K562 (cell line): ENCODE measurements at regions not wholly inside any gene's neighbourhood (a gene's known extent, or its start where the extent isn't known, plus 50 kb on each side); places are given as distances from the start of the nearest gene placed in this dataset.

Experiments used
- ATAC-seq: fragments of 200-7000 bp; cut with Tn5 transposase; 3 replicates; pipeline ENCODE4 v1.9.1; 2020; ENCODE audit warnings: moderate library complexity
- BruUV-seq: library from RNA; stranded (reverse); fragments of 400-500 nt; replicated peaks from 2 replicates; lab custom pipeline; 2021; lab: Mats Ljungman, UMichigan
- CTCF ChIA-PET: fragments of 300-600 bp; formaldehyde crosslinking; extraction: SDS; loops from one replicate; lab custom pipeline; 2021; ENCODE audit warnings: low intra/inter-chr PET ratio; lab: Yijun Ruan, JAX
- POLR2A ChIA-PET: fragments of 300-600, 350-650 bp; sonication (Branson Sonifier 250); formaldehyde crosslinking; extraction: SDS; loops from one replicate; lab custom pipeline; 2021; ENCODE audit warnings: antibody characterized with exemption, inconsistent platforms; lab: Yijun Ruan, JAX
- DNase-seq, 4 experiments: peaks; one replicate each; pipeline versions ENCODE4 v3.0.0 to v3.0.0-alpha.2; 2011 to 2018; ENCODE audit warnings: low spot score in 3 of 4, mixed read lengths in 3 of 4; ENCODE audit errors: extremely low read depth in 1 of 4
- FAIRE-seq: peaks from 2 replicates; lab custom pipeline; 2011; peaks lifted over from hg19 to GRCh38; lab: Jason Lieb, UNC
- H2AFZ ChIP-seq: 2 replicates; pipeline ENCODE4 v1.6.0; 2011; ENCODE audit warnings: low read depth, low read length, control low read depth, inconsistent platforms
- H3K27ac ChIP-seq: fragments of 200-600 bp; 3 replicates; pipeline ENCODE4 v1.8.0; 2011; ENCODE audit warnings: low read depth, mild to moderate bottlenecking, control low read depth, inconsistent platforms, low read length, moderate library complexity, mixed read lengths; ENCODE audit errors: extremely low read depth
- H3K27me3 ChIP-seq, 2 experiments: fragments of 300-600 bp in 1 of 2; 2 replicates in 1 of 2; 3 replicates in 1 of 2; pipeline versions ENCODE4 v1.6.0 to v1.8.0; 2011; ENCODE audit warnings: inconsistent platforms in 2 of 2, low read length in 2 of 2, mild to moderate bottlenecking in 1 of 2, mixed read lengths in 1 of 2, moderate library complexity in 1 of 2; ENCODE audit not compliant: control insufficient read depth in 2 of 2, insufficient read depth in 2 of 2
- H3K36me3 ChIP-seq: fragments of 300-600 bp; 3 replicates; pipeline ENCODE4 v1.8.0; 2011; ENCODE audit warnings: mild to moderate bottlenecking, low read length, inconsistent platforms; ENCODE audit not compliant: control insufficient read depth, insufficient read depth
- H3K4me1 ChIP-seq, 2 experiments: fragments of 200-600 bp in 1 of 2; replicated peaks in 1 of 2; 2 replicates in 1 of 2; 3 replicates in 1 of 2; pipeline versions ENCODE4 v1.5.1 to v1.8.0; 2011; ENCODE audit warnings: inconsistent platforms in 2 of 2, low read length in 2 of 2, mild to moderate bottlenecking in 1 of 2, mixed read lengths in 1 of 2, moderate library complexity in 1 of 2; ENCODE audit not compliant: control insufficient read depth in 2 of 2, insufficient read depth in 2 of 2
- H3K4me2 ChIP-seq: 2 replicates; pipeline ENCODE4 v1.6.1; 2011; ENCODE audit warnings: low read length, control low read depth, inconsistent platforms, mixed read lengths; ENCODE audit not compliant: insufficient read depth
- H3K4me3 ChIP-seq: fragments of 200-600 bp; sonication (generic), shearing (Covaris generic); 2 replicates; pipeline ENCODE4 v1.5.1; 2016; ENCODE audit warnings: control low read depth, inconsistent platforms
- H3K79me2 ChIP-seq: fragments of 200-600 bp; 3 replicates; pipeline ENCODE4 v1.8.0; 2011; ENCODE audit warnings: low read length, inconsistent platforms; ENCODE audit not compliant: control insufficient read depth, insufficient read depth
- H3K9ac ChIP-seq, 2 experiments: 2 replicates each; pipeline versions ENCODE4 v1.6.0 to v1.6.1; 2011; ENCODE audit warnings: low read depth in 2 of 2, low read length in 2 of 2, control low read depth in 1 of 2, inconsistent platforms in 1 of 2, mild to moderate bottlenecking in 1 of 2, mixed read lengths in 1 of 2; ENCODE audit not compliant: insufficient read depth in 1 of 2
- H3K9me1 ChIP-seq: one replicate; pipeline ENCODE4 v1.6.0; 2011; ENCODE audit warnings: inconsistent platforms, mild to moderate bottlenecking, low read length, moderate library complexity; ENCODE audit not compliant: control insufficient read depth, insufficient read depth
- H3K9me3 ChIP-seq: replicated peaks from 2 replicates; pipeline ENCODE4 v1.5.1; 2011; ENCODE audit warnings: low read depth, low read length, inconsistent platforms; ENCODE audit not compliant: control insufficient read depth, insufficient read depth
- H4K20me1 ChIP-seq: replicated peaks from 2 replicates; pipeline ENCODE4 v1.6.1; 2011; ENCODE audit warnings: low read length, inconsistent platforms, mixed read lengths; ENCODE audit not compliant: control insufficient read depth, insufficient read depth
- BACH1 ChIP-seq: fragments of 200-800 bp; sonication (Bioruptor generic); IDR thresholded peaks from 2 replicates; pipeline ENCODE4 v1.6.1; 2016; ENCODE audit warnings: missing genetic modification characterization, missing compliant biosample characterization
- C11orf30 ChIP-seq: fragments of 450-650 bp; IDR thresholded peaks from 2 replicates; pipeline ENCODE4 v1.6.1; 2016; ENCODE audit warnings: low read depth, mild to moderate bottlenecking
- MAFF ChIP-seq: IDR thresholded peaks from 2 replicates; pipeline ENCODE4 v1.6.1; 2012; ENCODE audit warnings: low read length, improper control_type of control experiment
- MAFG ChIP-seq: fragments of 450-650 bp; conservative IDR thresholded peaks from 2 replicates; pipeline ENCODE4 v1.6.1; 2016; ENCODE audit warnings: missing genetic modification characterization, missing compliant biosample characterization
- MAFK ChIP-seq: IDR thresholded peaks from 2 replicates; pipeline ENCODE4 v1.6.1; 2011; ENCODE audit warnings: low read length, improper control_type of control experiment
- NFE2 ChIP-seq: IDR thresholded peaks from 2 replicates; pipeline ENCODE4 v1.6.1; 2014; ENCODE audit warnings: antibody characterized with exemption, low read depth
- RFX1 ChIP-seq: fragments of 450-650 bp; IDR thresholded peaks from 2 replicates; pipeline ENCODE4 v1.6.1; 2016; ENCODE audit warnings: mild to moderate bottlenecking, moderate library complexity
- SMARCA4 ChIP-seq: fragments of 450-650 bp; IDR thresholded peaks from 2 replicates; pipeline ENCODE4 v1.6.1; 2016
- TAF7 ChIP-seq: fragments of 450-650 bp; IDR thresholded peaks from 2 replicates; pipeline ENCODE4 v1.6.1; 2016; ENCODE audit warnings: missing genetic modification characterization, missing compliant biosample characterization
- YY1 ChIP-seq, 3 experiments: IDR thresholded peaks; 2 replicates each; pipeline ENCODE4 v1.6.1; 2011; ENCODE audit warnings: low read length in 2 of 3, mild to moderate bottlenecking in 2 of 3, moderate library complexity in 2 of 3, borderline replicate concordance in 1 of 3, control low read depth in 1 of 3, low read depth in 1 of 3; ENCODE audit not compliant: insufficient read depth in 3 of 3, insufficient replicate concordance in 2 of 3, control insufficient read depth in 1 of 3, insufficient read length in 1 of 3; ENCODE audit errors: extremely low read depth in 1 of 3
- ZNF146 ChIP-seq: IDR thresholded peaks from one replicate; pipeline ENCODE4 v1.6.1; 2018; ENCODE audit warnings: missing compliant biosample characterization; ENCODE audit not compliant: unreplicated experiment
- ZNF316 ChIP-seq: fragments of 450-650 bp; IDR thresholded peaks from 2 replicates; pipeline ENCODE4 v1.6.1; 2016
- ZNF384 ChIP-seq: IDR thresholded peaks from 2 replicates; pipeline ENCODE4 v1.6.1; 2012; ENCODE audit warnings: low read depth, low read length, improper control_type of control experiment
- ZNF586 ChIP-seq: fragments of 450-650 bp; formaldehyde crosslinking; conservative IDR thresholded peaks from 2 replicates; pipeline ENCODE4 v1.4.0; 2020; ENCODE audit warnings: mild to moderate bottlenecking, moderate library complexity
- ZNF830 ChIP-seq: fragments of 250-450 bp; sonication (Bioruptor Pico); IDR thresholded peaks from 2 replicates; pipeline ENCODE4 v1.5.0; 2021; ENCODE audit warnings: mild to moderate bottlenecking
- WGBS: fragments of 100-300 bp; shearing (Covaris generic); methylation state at CpG from one replicate; pipeline ENCODE4 v1.1.6; 2016; ENCODE audit warnings: low coverage, mixed read lengths; ENCODE audit not compliant: insufficient coverage; ENCODE audit errors: missing lambda C conversion rate; 5-methylcytosine and 5-hydroxymethylcytosine counted together
- in situ Hi-C: fragments of 300-500 bp; cut with MboI; formaldehyde crosslinking; loops from 4 replicates; pipeline ENCODE4 v1.15.0; 2018; ENCODE audit warnings: inconsistent platforms, mixed read lengths
- intact Hi-C: fragments of 100-400 bp; cut with micrococcal nuclease; formaldehyde crosslinking; loops from 2 replicates; pipeline ENCODE4 v1.14.2; 2022

GRCh38 chr10:2981361-2981801 is 86.0 kb upstream of the PFKP start (continued):
- TF ChIP-seq TAF7 (tag) (no peak), ZNF830 (CRISPR knock-in tag) (no peak)
- TF ChIP-seq, all 486 proteins: peak for 2

- peaks cover 0 to 37% of the 10 kb centered on the region in 2 experiments; a peak in 3 of 5 replicates for H3K27me3 ChIP-seq
- no peaks in the 10 kb centered on the region for H3K79me2 ChIP-seq
- TF ChIP-seq ZNF384: peak; percentile 58; the same call in 1 of the 2 replicates
- peak; percentile 48 for TF ChIP-seq MAFF
- TF ChIP-seq BACH1: 0 out of 2 replicates have a peak, but pooled peaks have one; percentile 46
- TF ChIP-seq SMARCA4: no peak
- TF ChIP-seq NFE2: peak; percentile 66
- peak; percentile 89 for TF ChIP-seq MAFG (tag)
- TF ChIP-seq MAFK: peak; percentile 43; the same call in 1 of the 2 replicates
- peak; percentile 96 for TF ChIP-seq ZNF316
- peak; percentile 11; the same call in 1 of the 2 replicates for TF ChIP-seq RFX1
- TF ChIP-seq ZNF146 (CRISPR knock-in tag): no peak
- TF ChIP-seq C11orf30: peak; percentile 80; the same call in 1 of the 2 replicates
- no peak for TF ChIP-seq YY1 (IDR thresholded peaks at IDR 0.05; ENCODE audit: borderline replicate concordance in 1 of 3, control insufficient read depth in 1 of 3, extremely low read depth in 1 of 3, insufficient read depth in 3 of 3, insufficient read length in 1 of 3, insufficient replicate concordance in 2 of 3, low read depth in 1 of 3, low read length in 2 of 3)
- TF ChIP-seq ZNF586 (CRISPR knock-in tag): no peak
- no peak; the same call in 1 of the 3 replicates for ATAC-seq
- H2AFZ ChIP-seq: peak overlapping the region; percentile 43; the same call in 1 of the 2 replicates
- no peaks in the 10 kb centered on the region for H4K20me1 ChIP-seq
- no peak overlapping the region for H3K4me3 ChIP-seq
- WGBS: 7% methylated on average over 9 of the region's 10 CpGs
- peaks cover 2 to 9% of the 10 kb centered on the region in 2 experiments; a peak in 3 of 5 replicates for H3K4me1 ChIP-seq
- no peak for DNase-seq
- CTCF ChIA-PET: no interaction called here
- no peak overlapping the region; a peak in 1 of 4 replicates for H3K9ac ChIP-seq
- intact Hi-C loops: no loop called here
- H3K36me3 ChIP-seq: no peaks in the 10 kb centered on the region
- H3K27ac ChIP-seq: no peak overlapping the region
- in situ Hi-C loops: no loop called here
- POLR2A ChIA-PET: no interaction called here
- no peaks in the 10 kb centered on the region for H3K9me3 ChIP-seq
- no peak for FAIRE-seq
- no peaks in the 10 kb centered on the region for H3K9me1 ChIP-seq
- H3K4me2 ChIP-seq: no peak overlapping the region
- no TSS peak for BruUV-seq
Observed at GRCh38 chr10:2980791-2981360, 86.5 kb upstream of the PFKP start.
